Endothelial cell of umbilical vein (primary cell): ENCODE measurements at regions not wholly inside any gene's neighbourhood (a gene's known extent, or its start where the extent isn't known, plus 50 kb on each side); places are given as distances from the start of the nearest gene placed in this dataset.

Experiments used
- BruUV-seq: library from RNA; stranded (reverse); fragments of 400-500 nt; replicated peaks from 2 replicates; lab custom pipeline; 2021; lab: Mats Ljungman, UMichigan
- CTCF ChIA-PET: fragments of 300-600, 350-600 bp; sonication (Branson Sonifier 250); formaldehyde crosslinking; loops from one replicate; lab custom pipeline; 2021; ENCODE audit warnings: antibody characterized with exemption, inconsistent platforms; lab: Charles Lee
- POLR2A ChIA-PET: fragments of 300-600, 350-600 bp; sonication (Branson Sonifier 250); formaldehyde crosslinking; loops from one replicate; lab custom pipeline; 2021; ENCODE audit warnings: antibody characterized with exemption, inconsistent platforms; lab: Charles Lee
- DNase-seq: peaks from one replicate; pipeline ENCODE4 v3.0.0-alpha.2; 2011; ENCODE audit warnings: low read depth, low spot score
- FAIRE-seq: peaks from 2 replicates; lab custom pipeline; 2011; peaks lifted over from hg19 to GRCh38; lab: Jason Lieb, UNC
- H2AFZ ChIP-seq: 2 replicates; pipeline ENCODE4 v1.6.0; 2012; ENCODE audit warnings: low read depth, low read length, control low read depth, inconsistent platforms
- H3K27ac ChIP-seq: 2 replicates; pipeline ENCODE4 v1.5.1; 2011; ENCODE audit warnings: low read depth, mild to moderate bottlenecking, control low read depth, low read length, moderate library complexity; ENCODE audit not compliant: insufficient read depth
- H3K27me3 ChIP-seq, 2 experiments: 2 replicates each; pipeline versions ENCODE4 v1.6.0 to v1.6.1; 2011; ENCODE audit warnings: low read length in 2 of 2, mixed read lengths in 1 of 2; ENCODE audit not compliant: control insufficient read depth in 2 of 2, insufficient read depth in 2 of 2
- H3K36me3 ChIP-seq, 2 experiments: 2 replicates in 1 of 2; 3 replicates in 1 of 2; pipeline ENCODE4 v1.5.1; 2011; ENCODE audit warnings: low read length in 2 of 2, mild to moderate bottlenecking in 1 of 2, moderate library complexity in 1 of 2; ENCODE audit not compliant: control insufficient read depth in 2 of 2, insufficient read depth in 2 of 2; ENCODE audit errors: extremely low read depth in 1 of 2
- H3K4me1 ChIP-seq: 3 replicates; pipeline ENCODE4 v1.5.1; 2011; ENCODE audit warnings: mild to moderate bottlenecking, low read length; ENCODE audit not compliant: control insufficient read depth, insufficient read depth; ENCODE audit errors: extremely low read depth
- H3K4me2 ChIP-seq: 2 replicates; pipeline ENCODE4 v1.6.1; 2011; ENCODE audit warnings: low read length, control low read depth, mixed read lengths; ENCODE audit not compliant: insufficient read depth
- H3K4me3 ChIP-seq, 3 experiments: fragments of 200-600 bp in 1 of 3; sonication (generic), shearing (Covaris generic) in 1 of 3; replicated peaks in 1 of 3; 2 replicates each; pipeline ENCODE4 v1.5.1; 2011 to 2016; ENCODE audit warnings: control low read depth in 3 of 3, low read length in 3 of 3, mild to moderate bottlenecking in 2 of 3, inconsistent platforms in 1 of 3, low read depth in 1 of 3, moderate library complexity in 1 of 3; ENCODE audit not compliant: insufficient read depth in 1 of 3
- H3K79me2 ChIP-seq: 2 replicates; pipeline ENCODE4 v1.6.0; 2012; ENCODE audit warnings: low read length, inconsistent platforms; ENCODE audit not compliant: control insufficient read depth, insufficient read depth
- H3K9ac ChIP-seq: replicated peaks from 2 replicates; pipeline ENCODE3; 2011; ENCODE audit warnings: low read length, control low read depth; ENCODE audit not compliant: insufficient read depth; ENCODE audit errors: extremely low read depth
- H3K9me1 ChIP-seq: replicated peaks from 3 replicates; pipeline ENCODE4 v1.6.0; 2011; ENCODE audit warnings: mild to moderate bottlenecking, low read length; ENCODE audit not compliant: control insufficient read depth, insufficient read depth; ENCODE audit errors: extremely low read depth
- H3K9me3 ChIP-seq: replicated peaks from 2 replicates; pipeline ENCODE4 v1.5.1; 2012; ENCODE audit warnings: low read length, inconsistent platforms; ENCODE audit not compliant: control insufficient read depth, insufficient read depth
- H4K20me1 ChIP-seq: replicated peaks from 2 replicates; pipeline ENCODE3; 2011; ENCODE audit warnings: mild to moderate bottlenecking, low read length; ENCODE audit not compliant: control insufficient read depth, insufficient read depth; ENCODE audit errors: extremely low read depth
- CTCF ChIP-seq, 2 donors: IDR thresholded peaks; 1 replicate in 1 of 2; 2 replicates in 1 of 2; pipeline ENCODE4 v1.5.1; 2011; ENCODE audit warnings: low read length in 2 of 2, mild to moderate bottlenecking in 2 of 2, moderate library complexity in 2 of 2, control low read depth in 1 of 2, inconsistent platforms in 1 of 2, low read depth in 1 of 2; ENCODE audit not compliant: insufficient read depth in 1 of 2; ENCODE audit errors: extremely low read depth in 1 of 2
- EZH2 ChIP-seq: IDR thresholded peaks from 2 replicates; pipeline ENCODE4 v1.6.1; 2012; ENCODE audit warnings: borderline replicate concordance, low read depth, mild to moderate bottlenecking, moderate library complexity, low read length, inconsistent platforms; ENCODE audit not compliant: severe bottlenecking
- FOS ChIP-seq: IDR thresholded peaks from 2 replicates; pipeline ENCODE4 v1.6.1; 2011; ENCODE audit warnings: mild to moderate bottlenecking, low read length, moderate library complexity, borderline replicate concordance; ENCODE audit not compliant: insufficient read depth
- GATA2 ChIP-seq: IDR thresholded peaks from 2 replicates; pipeline ENCODE4 v1.7.0; 2011; ENCODE audit warnings: low read depth, mild to moderate bottlenecking, moderate library complexity, mixed read lengths, low read length; ENCODE audit not compliant: insufficient read length, insufficient read depth
- JUN ChIP-seq: IDR thresholded peaks from 2 replicates; pipeline ENCODE4 v1.6.1; 2011; ENCODE audit warnings: borderline replicate concordance, low read depth; ENCODE audit not compliant: insufficient read length, insufficient read depth
- MAX ChIP-seq: IDR thresholded peaks from 2 replicates; pipeline ENCODE4 v1.6.1; 2011; ENCODE audit not compliant: insufficient read depth, insufficient read length
- MYC ChIP-seq: IDR thresholded peaks from one replicate; pipeline ENCODE4 v1.6.1; 2011; ENCODE audit warnings: mild to moderate bottlenecking, low read depth, low read length
- POLR2A ChIP-seq: IDR thresholded peaks from 2 replicates; pipeline ENCODE4 v1.6.1; 2012; ENCODE audit warnings: low read depth, mild to moderate bottlenecking, control low read depth, low read length
- POLR2AphosphoS5 ChIP-seq: IDR thresholded peaks from 2 replicates; pipeline ENCODE4 v1.6.1; 2012; ENCODE audit warnings: low read depth, mild to moderate bottlenecking, control low read depth, low read length, moderate library complexity; ENCODE audit not compliant: insufficient read depth
- dilution Hi-C: fragments of 300-500 bp; cut with MboI; formaldehyde crosslinking; loops from one replicate; pipeline ENCODE4 v1.15.0; 2019; ENCODE audit warnings: low sequenced_read_pairs; ENCODE audit not compliant: extremely low pct_ligation_motif_present
- intact Hi-C: fragments of 100-400 bp; cut with micrococcal nuclease; formaldehyde crosslinking; loops from one replicate; pipeline ENCODE4 v1.10.0; 2022

- TF ChIP-seq MYC (no peak), CTCF (IDR thresholded peaks at IDR 0.05; ENCODE audit: extremely low read depth in 1 of 2, insufficient read depth in 1 of 2, low read depth in 1 of 2, low read length in 2 of 2) (no peak), MAX (no peak), GATA2 (no peak), POLR2AphosphoS5 (no peak), POLR2A (no peak), JUN (no peak), EZH2 (no peak), FOS (no peak)
- Histone ChIP-seq H2AFZ (no peak overlapping the region), H3K27me3 (no peaks in the 10 kb centered on the region), H3K4me3 (no peak overlapping the region), H3K79me2 (no peaks in the 10 kb centered on the region), H3K36me3 (no peaks in the 10 kb centered on the region), H3K9ac (no peak overlapping the region), H3K9me1 (no peaks in the 10 kb centered on the region), H3K4me2 (no peak overlapping the region), H4K20me1 (no peaks in the 10 kb centered on the region), H3K27ac (no peak overlapping the region), H3K9me3 (no peaks in the 10 kb centered on the region), H3K4me1 (no peaks in the 10 kb centered on the region)
- no TSS peak for BruUV-seq
- intact Hi-C loops: no loop called here
- FAIRE-seq (no peak), DNase-seq (no peak)
- CTCF ChIA-PET: interaction anchor here (1.1 to 5.9 kb wide), 4 partner anchors 9 to 151 kb away, joined by 3 to 31 read pairs (median 9); no protein-coding TSS in a partner anchor
- POLR2A ChIA-PET: no interaction called here
- dilution Hi-C loops: no loop called here
Measured at GRCh38 chr16:85265810-85266209, 153.5 kb upstream of the CIBAR2 start.
